DMS53 treated with DMSO at 0.1 percent for 48 hours (cell line): ENCODE measurements at regions not wholly inside any gene's neighbourhood (a gene's known extent, or its start where the extent isn't known, plus 50 kb on each side); places are given as distances from the start of the nearest gene placed in this dataset.
A peak's percentile ranks its signal among the peaks of the same experiment; 100 is the strongest.
"Not testable (repeated sequence)": the region's sequence is repeated elsewhere in the genome, so short reads cannot be mapped to it uniquely, and the experiment has no call there.

Experiments
- DNase-seq: peaks from one replicate; lab custom pipeline; 2025; ENCODE audit not compliant: unreplicated experiment; lab: John Stamatoyannopoulos, UW

DNA sequence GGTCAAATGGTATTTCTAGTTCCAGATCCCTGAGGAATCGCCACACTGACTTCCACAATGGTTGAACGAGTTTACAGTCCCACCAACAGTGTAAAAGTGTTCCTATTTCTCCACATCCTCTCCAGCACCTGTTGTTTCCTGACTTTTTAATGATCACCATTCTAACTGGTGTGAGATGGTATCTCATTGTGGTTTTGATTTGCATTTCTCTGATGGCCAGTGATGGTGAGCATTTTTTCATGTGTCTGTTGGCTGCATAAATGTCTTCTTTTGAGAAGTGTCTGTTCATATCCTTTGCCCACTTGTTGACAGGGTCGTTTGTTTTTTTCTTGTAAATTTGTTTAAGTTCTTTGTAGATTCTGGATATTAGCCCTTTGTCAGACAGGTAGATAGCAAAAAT lies 269.9 kb upstream of the NREP start:
- not testable (repeated sequence) for DNase-seq

DNA sequence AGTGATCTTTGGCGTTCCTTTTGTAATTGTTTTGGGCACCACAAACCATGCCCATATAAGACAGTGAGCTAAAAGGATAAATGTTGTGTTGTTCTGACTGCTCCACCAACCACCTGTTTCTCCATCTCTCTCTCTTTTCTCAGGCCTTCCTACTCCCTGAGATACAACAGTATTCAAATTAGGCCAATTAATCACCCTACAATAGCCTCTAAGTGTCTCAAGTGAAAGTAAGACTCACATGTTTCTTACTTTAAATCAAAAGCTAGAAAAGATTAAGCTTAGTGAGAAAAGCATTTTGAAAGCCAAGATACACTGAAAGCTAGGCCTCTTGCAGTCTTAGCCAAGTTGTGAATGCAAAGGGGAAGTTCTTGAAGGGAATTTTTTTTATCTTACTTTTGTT lies 268.8 kb upstream of the NREP start:
- no peak for DNase-seq

DNA sequence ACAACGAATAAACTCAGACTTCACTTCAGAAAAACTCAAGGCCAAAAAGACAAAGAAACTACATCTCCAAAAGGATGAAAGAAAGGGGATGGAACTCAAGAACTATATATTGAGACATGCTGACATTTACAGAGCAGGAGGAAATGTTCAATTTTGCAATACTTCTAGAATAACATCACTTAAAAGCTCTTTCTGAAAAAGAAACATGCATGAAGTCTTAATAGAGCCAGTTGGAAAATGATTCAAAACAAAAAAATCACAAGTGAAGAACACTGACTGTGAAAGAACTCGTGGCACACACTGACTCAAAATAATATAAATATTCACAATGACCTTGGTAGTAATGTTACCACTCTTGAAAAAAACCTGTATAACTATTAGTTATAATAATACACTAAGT lies 267.8 kb upstream of the NREP start:
- DNase-seq, result no peak

DNA sequence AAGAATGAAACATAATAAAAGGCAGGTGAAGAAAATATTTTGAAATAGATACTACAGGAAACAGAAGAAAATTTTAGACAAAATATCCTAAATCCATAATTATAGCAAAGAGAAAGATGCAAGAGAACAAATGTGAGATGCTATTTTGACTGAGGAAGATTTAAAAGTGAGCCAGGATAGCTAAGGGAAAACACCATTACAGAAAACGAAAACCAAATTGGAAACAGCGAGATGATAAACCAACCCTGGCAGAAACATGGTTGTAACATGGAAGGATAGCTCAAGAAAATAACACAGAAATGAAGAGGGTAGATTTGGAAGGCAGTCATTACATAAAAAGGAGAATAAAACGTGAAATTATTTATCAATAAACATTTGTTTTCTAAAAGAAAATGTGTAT lies 267.2 kb upstream of the NREP start:
- DNase-seq, result no peak

DNA sequence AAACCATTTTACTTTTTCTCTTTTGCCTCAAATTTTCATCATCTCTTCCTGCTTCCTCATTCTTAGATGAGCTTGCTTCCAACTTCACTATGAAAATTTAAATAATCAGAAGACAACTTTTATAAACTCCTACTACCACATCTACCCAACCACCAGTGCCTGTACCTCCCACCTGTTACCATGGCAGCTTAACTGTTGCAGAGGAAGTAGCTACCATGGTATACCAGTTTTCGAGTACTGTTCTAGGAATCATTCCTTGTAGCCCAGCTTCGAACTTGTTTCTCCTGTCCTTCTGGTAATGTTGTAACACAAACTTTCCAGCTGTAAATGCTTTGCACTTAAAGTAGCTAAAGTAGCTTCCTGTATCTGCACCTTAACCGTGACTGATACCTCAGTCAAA lies 266.8 kb upstream of the NREP start:
- DNase-seq, result no peak

GRCh38 chr5:112018846-112019245 lies 261.9 kb upstream of the NREP start:
- no peak for DNase-seq

DNA sequence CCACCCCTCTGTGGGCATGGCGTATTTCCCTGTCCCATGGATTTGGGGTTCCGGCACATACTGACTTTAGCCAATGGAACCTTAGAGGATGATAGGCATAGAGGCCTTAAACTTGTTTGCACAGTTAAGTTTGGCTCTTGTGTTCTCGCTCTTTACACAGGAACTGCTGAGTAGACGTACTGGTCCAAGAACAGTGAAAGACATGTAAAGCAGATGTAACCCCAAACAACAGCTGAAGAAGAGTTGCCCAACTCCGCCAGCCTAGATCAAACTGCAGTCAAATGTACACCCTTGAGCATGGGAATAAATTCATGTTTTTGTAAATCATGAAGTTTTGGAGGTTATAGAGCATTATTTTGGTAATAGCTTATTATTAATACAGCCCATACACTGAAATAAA lies 260.0 kb upstream of the NREP start:
- DNase-seq, result no peak

DNA sequence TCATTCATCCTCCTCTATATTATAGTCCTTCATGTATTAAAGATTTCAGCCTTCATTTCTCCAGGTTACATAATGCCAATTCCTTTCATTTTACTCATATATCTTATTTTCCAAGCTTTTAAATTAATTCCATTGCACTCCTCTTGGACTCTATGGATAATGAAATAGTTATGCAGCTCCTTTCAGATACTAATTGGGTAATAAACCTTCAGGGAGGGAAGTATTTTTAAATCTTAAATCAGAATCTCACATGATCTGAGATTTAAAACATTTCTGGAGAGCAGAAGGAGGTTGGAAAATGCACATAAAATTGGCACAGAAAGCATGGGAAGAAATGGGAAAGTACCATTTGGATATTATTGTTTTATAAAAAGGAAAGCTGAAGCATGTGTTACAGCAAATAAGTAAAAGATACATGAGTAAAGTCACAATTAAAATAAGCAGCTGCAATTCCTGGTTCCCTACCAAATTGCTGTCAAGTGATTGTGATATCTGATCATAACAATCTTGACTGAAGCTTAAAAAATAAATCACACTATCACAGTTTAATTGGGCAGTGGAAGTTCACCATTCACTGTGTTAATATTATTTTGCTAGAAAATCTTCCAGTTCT lies 257.9 kb upstream of the NREP start:
- no peak for DNase-seq

DNA sequence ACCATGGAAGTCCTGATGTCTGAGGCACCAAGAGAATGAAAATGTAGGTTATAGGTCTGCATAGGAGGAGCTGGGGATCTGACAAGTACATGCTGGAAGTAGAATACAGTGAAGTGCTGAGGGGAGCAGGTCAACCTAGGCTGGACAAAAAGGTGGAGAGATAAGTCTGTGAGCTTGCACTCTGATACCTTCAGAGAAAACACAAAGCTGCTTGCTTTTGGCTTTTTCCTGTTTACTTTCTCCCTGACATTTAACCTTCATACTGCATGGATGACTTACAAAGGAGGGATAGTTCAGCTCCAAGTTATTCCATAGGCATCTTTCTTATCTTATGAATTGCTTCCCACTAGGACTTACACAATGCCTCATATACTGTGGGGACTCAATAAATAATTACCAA lies 256.7 kb upstream of the NREP start:
- DNase-seq, result peak; percentile 14

DNA sequence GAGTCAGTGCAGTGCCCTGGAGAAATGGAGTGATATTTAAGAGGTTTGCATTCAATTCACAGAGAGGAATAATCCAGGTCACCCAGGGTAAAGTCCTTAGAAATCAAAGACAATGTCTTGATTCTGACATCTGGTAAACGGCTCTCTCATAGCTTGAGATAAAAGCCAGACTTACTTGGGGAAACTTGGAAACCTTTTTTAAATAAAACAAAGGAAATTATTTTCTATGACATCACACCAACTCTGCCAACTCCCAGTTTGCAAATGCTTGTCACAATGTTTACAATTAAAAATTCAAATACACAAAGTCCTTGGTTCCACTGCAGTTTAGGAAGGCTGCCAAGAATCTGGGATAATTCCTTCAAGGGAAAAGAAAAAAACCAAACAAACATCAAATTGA lies 255.1 kb upstream of the NREP start:
- no peak for DNase-seq

DNA sequence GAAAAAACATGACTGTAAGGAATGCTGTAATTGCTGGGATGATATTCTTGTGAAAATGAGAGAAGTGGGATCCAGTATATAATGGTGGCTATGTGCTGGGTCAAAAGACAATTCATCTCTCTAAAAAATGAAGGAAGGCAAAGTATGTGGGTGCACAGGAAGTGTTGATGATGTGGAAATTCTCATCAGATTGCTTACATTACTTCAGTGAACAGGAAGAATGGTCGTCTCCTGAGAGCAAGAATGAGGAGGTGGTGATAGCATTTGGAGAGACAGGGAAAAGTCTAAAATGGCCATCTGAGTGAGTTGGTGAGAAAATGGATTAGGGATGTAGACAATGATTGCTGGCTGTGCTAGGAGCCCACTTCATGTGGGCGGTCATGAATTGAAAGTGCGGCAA lies 253.5 kb upstream of the NREP start:
- DNase-seq, result no peak

GRCh38 chr5:112006721-112007120 lies 249.7 kb upstream of the NREP start:
- no peak for DNase-seq

DNA sequence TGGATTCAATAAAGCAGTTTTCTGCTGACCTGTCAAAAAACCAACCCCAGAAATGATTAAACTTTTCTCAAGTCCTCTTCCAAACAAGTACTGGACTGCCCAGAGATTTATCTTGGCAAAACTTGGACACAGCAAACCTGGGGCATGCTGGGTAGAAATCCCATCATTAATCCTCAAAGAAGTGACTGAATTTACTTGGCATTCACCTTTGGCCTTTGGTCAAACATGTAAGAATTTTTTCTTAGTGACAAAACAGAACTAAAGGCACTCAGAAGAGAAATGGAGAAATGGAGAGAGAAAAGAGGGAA lies 248.6 kb upstream of the NREP start:
- no peak for DNase-seq

GRCh38 chr5:112004867-112005622 lies 248.1 kb upstream of the NREP start:
- no peak for DNase-seq

DNA sequence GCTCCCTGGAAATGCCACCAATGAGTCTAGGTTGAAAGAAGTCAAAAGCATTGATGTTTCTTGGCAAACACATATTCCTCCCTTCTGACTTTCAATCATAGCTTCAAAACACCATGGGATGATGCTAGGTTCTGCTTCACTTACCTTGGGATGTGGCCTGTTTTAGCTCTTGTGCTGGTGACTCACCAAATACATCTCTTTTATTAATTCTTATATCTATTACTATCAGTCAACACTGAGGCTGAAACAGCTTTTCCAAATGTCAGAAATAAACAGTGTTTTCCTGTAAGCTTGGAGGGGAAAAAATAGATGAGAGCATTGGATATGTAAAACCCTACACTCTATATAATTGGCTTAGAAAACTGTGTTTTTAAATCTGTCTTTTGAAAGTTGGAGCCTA lies 245.4 kb upstream of the NREP start:
- no peak for DNase-seq

DNA sequence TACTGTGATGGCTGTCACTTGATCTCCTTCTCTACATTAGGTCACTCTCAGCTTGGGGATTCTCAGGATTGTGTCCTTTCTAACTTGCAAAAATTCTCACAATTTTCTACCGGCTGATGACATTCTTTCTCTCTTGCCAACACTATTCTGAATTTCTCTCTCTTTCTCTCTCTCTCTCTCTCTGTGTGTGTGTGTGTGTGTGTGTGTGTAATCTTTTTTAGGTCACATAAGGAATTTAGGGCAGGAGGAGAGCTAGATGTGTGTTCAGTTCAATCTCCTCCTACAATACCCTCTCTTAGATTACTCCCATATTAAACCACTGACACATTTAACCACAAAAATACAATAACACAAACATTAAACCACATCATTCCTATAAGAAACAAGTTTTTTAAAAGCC lies 242.3 kb upstream of the NREP start:
- DNase-seq, result no peak

DNA sequence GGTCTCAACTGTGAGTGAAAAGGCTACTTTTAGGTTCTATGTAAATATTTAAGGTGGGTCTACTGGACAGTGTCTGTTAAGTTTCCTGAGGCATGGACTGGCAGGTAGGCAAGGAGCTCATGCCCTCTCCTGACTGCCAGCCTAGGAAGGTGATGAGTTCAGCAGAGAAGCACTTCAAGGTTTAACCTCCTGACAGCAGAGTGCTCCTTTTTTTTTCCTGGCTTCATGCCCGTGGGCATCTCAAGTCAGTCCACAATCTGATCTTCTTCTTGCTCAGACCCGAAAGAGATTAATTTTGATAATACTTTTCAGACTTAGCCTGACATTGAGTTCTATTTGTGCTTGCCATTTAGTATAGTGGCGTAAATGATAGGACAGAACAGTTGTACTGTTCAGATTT lies 241.9 kb upstream of the NREP start:
- no peak for DNase-seq

DNA sequence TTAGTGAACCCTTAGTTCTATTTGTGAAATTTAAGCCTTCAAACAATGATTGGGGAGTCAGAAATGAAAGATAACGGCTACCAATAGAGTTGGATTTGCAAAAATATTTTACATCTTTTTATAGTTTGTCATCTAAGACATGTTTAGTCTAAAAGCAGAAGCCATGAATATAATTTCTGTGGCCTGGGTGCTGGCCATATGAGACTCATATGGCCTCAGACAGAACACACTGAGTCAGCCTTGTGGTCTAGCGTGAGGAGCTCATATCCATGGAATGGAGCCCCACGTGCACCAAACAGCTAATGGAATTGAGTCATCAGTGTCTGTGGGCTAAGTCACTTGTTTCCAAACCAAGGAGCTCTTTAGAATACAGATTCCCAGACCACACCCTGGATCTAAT lies 240.7 kb upstream of the NREP start:
- no peak for DNase-seq

- no peak for DNase-seq
These were observed 240.3 kb upstream of the NREP start for GRCh38 chr5:111997308-111997707.

DNA sequence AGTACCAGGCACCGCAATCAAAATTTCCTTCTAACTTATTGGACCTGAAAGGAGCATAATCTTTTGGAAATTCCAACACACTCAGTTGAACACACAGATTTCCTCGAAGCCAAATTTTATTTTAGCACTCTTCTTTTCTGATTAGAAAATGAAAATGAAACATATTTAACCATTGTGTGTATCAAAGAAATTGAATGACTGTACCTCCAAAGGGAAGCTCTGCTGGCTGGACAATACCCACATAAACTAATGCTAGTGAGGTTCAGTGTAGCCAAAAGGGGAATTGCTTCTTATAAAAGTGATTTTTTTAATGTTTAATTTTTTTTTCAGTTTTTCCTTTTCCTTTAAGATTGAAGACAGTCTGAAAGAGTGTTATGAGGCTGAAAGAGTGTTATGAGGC lies 239.6 kb upstream of the NREP start:
- no peak for DNase-seq

DNA sequence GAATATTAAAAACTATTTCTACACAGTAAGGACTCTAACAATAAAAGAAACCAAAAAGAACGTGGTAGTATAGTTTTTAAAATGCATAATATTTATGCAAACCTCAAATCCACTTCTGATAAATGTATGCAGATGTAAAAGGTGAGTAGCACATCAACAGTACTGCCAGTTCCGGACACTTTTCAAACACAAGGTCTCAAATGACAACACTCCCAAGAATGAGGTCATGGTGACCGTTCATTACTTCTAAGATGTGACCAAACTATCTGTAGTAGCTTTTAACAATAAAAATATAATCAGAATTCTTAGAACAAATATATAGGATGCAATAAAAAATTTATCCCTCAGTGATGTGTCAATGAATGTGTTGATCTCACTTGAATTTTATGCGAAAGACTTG lies 238.7 kb upstream of the NREP start:
- no peak for DNase-seq

- DNase-seq, result no peak
These were observed 236.2 kb upstream of the NREP start for GRCh38 chr5:111993242-111993641.

DNA sequence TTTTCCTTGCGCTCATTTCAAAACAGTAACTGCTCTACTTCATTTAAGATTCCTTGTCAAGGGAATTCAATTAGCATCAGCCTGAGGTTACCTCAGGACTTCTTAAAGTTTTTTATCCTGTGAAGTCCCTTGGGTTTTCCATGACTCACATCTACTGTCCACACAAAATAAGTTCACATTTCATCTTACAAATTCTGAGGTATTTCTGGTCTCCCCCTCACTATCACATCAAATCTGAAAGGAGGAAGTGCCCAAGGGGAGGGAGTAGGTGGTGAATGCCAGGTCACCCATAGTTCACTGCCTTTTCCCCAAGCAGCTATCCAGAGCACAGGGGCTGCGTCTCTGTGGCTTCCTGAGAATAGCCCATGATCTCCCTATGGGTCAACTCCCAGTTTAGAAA lies 227.1 kb upstream of the NREP start:
- DNase-seq, result no peak
